Keratinocyte (primary cell): ENCODE measurements at regions not wholly inside any gene's neighbourhood (a gene's known extent, or its start where the extent isn't known, plus 50 kb on each side); places are given as distances from the start of the nearest gene placed in this dataset.

Experiments
- DNase-seq: peaks from one replicate; pipeline ENCODE4 v3.0.0-alpha.2; 2011; ENCODE audit warnings: low read depth, missing footprints, low spot score
- FAIRE-seq: peaks from 2 replicates; lab custom pipeline; 2011; peaks lifted over from hg19 to GRCh38; lab: Jason Lieb, UNC
- H2AFZ ChIP-seq: 2 replicates; pipeline ENCODE4 v1.6.0; 2012; ENCODE audit warnings: low read length, control low read depth, inconsistent platforms; ENCODE audit not compliant: control insufficient read depth
- H3K27ac ChIP-seq: 2 replicates; pipeline ENCODE4 v1.5.1; 2011; ENCODE audit warnings: low read length; ENCODE audit not compliant: control insufficient read depth, insufficient read depth
- H3K27me3 ChIP-seq: 3 replicates; pipeline ENCODE4 v1.6.0; 2011; ENCODE audit warnings: low read length; ENCODE audit not compliant: control insufficient read depth, insufficient read depth; ENCODE audit errors: extremely low read depth
- H3K36me3 ChIP-seq, 2 experiments: 2 replicates in 1 of 2; 3 replicates in 1 of 2; pipeline ENCODE4 v1.5.1; 2011; ENCODE audit warnings: low read length in 2 of 2, mild to moderate bottlenecking in 1 of 2; ENCODE audit not compliant: control insufficient read depth in 2 of 2, insufficient read depth in 2 of 2; ENCODE audit errors: extremely low read depth in 1 of 2
- H3K4me1 ChIP-seq: 3 replicates; pipeline ENCODE4 v1.5.1; 2011; ENCODE audit warnings: low read length; ENCODE audit not compliant: control insufficient read depth, insufficient read depth; ENCODE audit errors: extremely low read depth
- H3K4me2 ChIP-seq: 3 replicates; pipeline ENCODE4 v1.6.0; 2011; ENCODE audit warnings: low read depth, low read length; ENCODE audit not compliant: control insufficient read depth, insufficient read depth; ENCODE audit errors: extremely low read depth
- H3K4me3 ChIP-seq, 3 experiments: fragments of 200-600 bp in 1 of 3; sonication (generic) in 1 of 3; 2 replicates in 2 of 3; 3 replicates in 1 of 3; pipeline ENCODE4 v1.5.1; 2011 to 2016; ENCODE audit warnings: low read length in 3 of 3, mild to moderate bottlenecking in 3 of 3, control low read depth in 2 of 3, inconsistent platforms in 1 of 3, low read depth in 1 of 3, mixed read lengths in 1 of 3, mixed run types in 1 of 3, moderate library complexity in 1 of 3; ENCODE audit not compliant: control insufficient read depth in 2 of 3, insufficient read depth in 2 of 3; ENCODE audit errors: extremely low read depth in 1 of 3
- H3K79me2 ChIP-seq: 2 replicates; pipeline ENCODE4 v1.6.0; 2012; ENCODE audit warnings: low read length; ENCODE audit not compliant: control insufficient read depth, insufficient read depth
- H3K9ac ChIP-seq: 3 replicates; pipeline ENCODE4 v1.6.0; 2011; ENCODE audit warnings: low read length; ENCODE audit not compliant: control insufficient read depth, insufficient read depth; ENCODE audit errors: extremely low read depth
- H3K9me1 ChIP-seq: 3 replicates; pipeline ENCODE4 v1.6.0; 2011; ENCODE audit warnings: low read length; ENCODE audit not compliant: control insufficient read depth, insufficient read depth; ENCODE audit errors: extremely low read depth
- H3K9me3 ChIP-seq: 2 replicates; pipeline ENCODE4 v1.5.1; 2012; ENCODE audit warnings: low read depth, low read length; ENCODE audit not compliant: control insufficient read depth
- H4K20me1 ChIP-seq: 3 replicates; pipeline ENCODE4 v1.6.0; 2011; ENCODE audit warnings: low read length; ENCODE audit not compliant: control insufficient read depth, insufficient read depth; ENCODE audit errors: extremely low read depth
- EZH2 ChIP-seq: IDR thresholded peaks from one replicate; pipeline ENCODE4 v1.6.1; 2012; ENCODE audit warnings: inconsistent platforms, mild to moderate bottlenecking, low read length, moderate library complexity
- dilution Hi-C: fragments of 300-500 bp; cut with MboI; formaldehyde crosslinking; loops from one replicate; pipeline ENCODE4 v1.7.0; 2020; ENCODE audit warnings: low sequenced_read_pairs; ENCODE audit not compliant: extremely low pct_ligation_motif_present
- TF ChIP-seq, protein P1 (sequence below), 3 experiments: IDR thresholded peaks in 1 of 3; conservative IDR thresholded peaks in 1 of 3; optimal IDR thresholded peaks in 1 of 3; 2 replicates in 2 of 3; 3 replicates in 1 of 3; pipeline versions ENCODE3 to v1.5.1; 2011; ENCODE audit warnings: low read length in 3 of 3, mild to moderate bottlenecking in 3 of 3, moderate library complexity in 2 of 3, control low read depth in 1 of 3, inconsistent platforms in 1 of 3; ENCODE audit not compliant: insufficient read depth in 2 of 3; ENCODE audit errors: extremely low read depth in 1 of 3

DNA sequence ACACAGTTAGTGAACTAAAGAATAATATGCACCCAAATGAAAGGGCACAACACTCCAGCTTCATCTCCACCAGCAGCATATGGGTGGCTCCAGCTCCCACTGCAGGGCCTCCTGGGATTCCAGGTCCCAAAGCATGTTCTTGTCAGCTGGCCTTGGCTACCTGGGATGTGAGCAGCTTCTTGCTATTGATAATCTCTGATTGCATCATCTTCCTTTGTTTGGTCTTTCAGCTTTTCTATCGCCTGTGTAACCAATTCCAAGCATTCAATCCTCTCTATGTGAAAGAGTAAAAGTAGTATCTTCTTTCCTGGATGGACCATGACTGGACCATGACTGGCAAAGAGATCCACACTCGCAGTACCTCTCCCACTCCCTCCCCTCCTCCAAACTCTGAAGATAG, 333.9 kb upstream of the GLI3 start:
- Histone ChIP-seq H3K9ac (no peak overlapping the region), H3K9me1 (no peaks in the 10 kb centered on the region), H3K4me3 (no peak overlapping the region), H2AFZ (no peak overlapping the region), H4K20me1 (no peaks in the 10 kb centered on the region), H3K27ac (no peak overlapping the region), H3K9me3 (no peaks in the 10 kb centered on the region), H3K4me2 (no peak overlapping the region), H3K27me3 (no peaks in the 10 kb centered on the region), H3K36me3 (no peaks in the 10 kb centered on the region), H3K4me1 (no peaks in the 10 kb centered on the region), H3K79me2 (no peaks in the 10 kb centered on the region)
- TF ChIP-seq, protein P1, sequence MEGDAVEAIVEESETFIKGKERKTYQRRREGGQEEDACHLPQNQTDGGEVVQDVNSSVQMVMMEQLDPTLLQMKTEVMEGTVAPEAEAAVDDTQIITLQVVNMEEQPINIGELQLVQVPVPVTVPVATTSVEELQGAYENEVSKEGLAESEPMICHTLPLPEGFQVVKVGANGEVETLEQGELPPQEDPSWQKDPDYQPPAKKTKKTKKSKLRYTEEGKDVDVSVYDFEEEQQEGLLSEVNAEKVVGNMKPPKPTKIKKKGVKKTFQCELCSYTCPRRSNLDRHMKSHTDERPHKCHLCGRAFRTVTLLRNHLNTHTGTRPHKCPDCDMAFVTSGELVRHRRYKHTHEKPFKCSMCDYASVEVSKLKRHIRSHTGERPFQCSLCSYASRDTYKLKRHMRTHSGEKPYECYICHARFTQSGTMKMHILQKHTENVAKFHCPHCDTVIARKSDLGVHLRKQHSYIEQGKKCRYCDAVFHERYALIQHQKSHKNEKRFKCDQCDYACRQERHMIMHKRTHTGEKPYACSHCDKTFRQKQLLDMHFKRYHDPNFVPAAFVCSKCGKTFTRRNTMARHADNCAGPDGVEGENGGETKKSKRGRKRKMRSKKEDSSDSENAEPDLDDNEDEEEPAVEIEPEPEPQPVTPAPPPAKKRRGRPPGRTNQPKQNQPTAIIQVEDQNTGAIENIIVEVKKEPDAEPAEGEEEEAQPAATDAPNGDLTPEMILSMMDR (optimal IDR thresholded peaks at IDR 0.05 in 1 of 3, IDR thresholded peaks at IDR 0.05 in 1 of 3, conservative IDR thresholded peaks at IDR 0.05 in 1 of 3; ENCODE audit: extremely low read depth in 1 of 3, insufficient read depth in 2 of 3, low read length in 3 of 3), result no peak
- TF ChIP-seq EZH2, result no peak
- dilution Hi-C loops, result no loop called here
- no peak for FAIRE-seq
- no peak for DNase-seq

DNA sequence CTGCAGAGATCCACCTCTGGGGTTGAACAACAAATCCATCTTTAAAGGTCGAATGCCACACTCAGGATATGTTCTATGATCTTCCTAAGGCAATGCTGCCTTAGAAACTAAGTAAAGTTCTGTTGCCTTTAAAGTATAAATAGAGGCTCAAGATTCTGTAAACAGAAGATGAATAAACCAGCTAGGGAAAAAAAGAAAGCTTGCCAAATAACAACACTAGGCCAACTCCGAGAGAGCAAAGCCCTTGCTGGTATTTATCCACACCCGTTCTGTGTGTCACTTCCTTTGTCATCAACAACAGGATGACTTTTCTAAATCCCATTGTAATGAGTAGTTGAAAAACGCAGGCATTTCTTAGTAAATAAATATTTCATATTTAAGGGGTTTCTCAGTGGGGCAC, 330.0 kb upstream of the GLI3 start:
- H3K9ac ChIP-seq, result no peak overlapping the region
- H3K4me1 ChIP-seq, result no peaks in the 10 kb centered on the region
- no peaks in the 10 kb centered on the region for H4K20me1 ChIP-seq
- no peak overlapping the region for H3K4me2 ChIP-seq
- no peaks in the 10 kb centered on the region for H3K9me1 ChIP-seq
- no peak overlapping the region for H3K4me3 ChIP-seq
- DNase-seq (no peak), FAIRE-seq (no peak)
- TF ChIP-seq, protein P1 (optimal IDR thresholded peaks at IDR 0.05 in 1 of 3, IDR thresholded peaks at IDR 0.05 in 1 of 3, conservative IDR thresholded peaks at IDR 0.05 in 1 of 3; ENCODE audit: extremely low read depth in 1 of 3, insufficient read depth in 2 of 3, low read length in 3 of 3), result no peak
- TF ChIP-seq EZH2, result no peak
- H3K27me3 ChIP-seq, result no peaks in the 10 kb centered on the region
- no peak overlapping the region for H3K27ac ChIP-seq
- H3K79me2 ChIP-seq, result no peaks in the 10 kb centered on the region
- dilution Hi-C loops, result no loop called here
- no peaks in the 10 kb centered on the region for H3K9me3 ChIP-seq
- no peaks in the 10 kb centered on the region for H3K36me3 ChIP-seq
- H2AFZ ChIP-seq, result no peak overlapping the region
